ENCODE measurements at regions not wholly inside any gene's neighbourhood (a gene's known extent, or its start where the extent isn't known, plus 50 kb on each side); places are given as distances from the start of the nearest gene placed in this dataset.

GRCh38 chr15:85878828-85879225, 84.1 kb upstream of the KLHL25 start:
- no peak overlapping the region for H3K9ac ChIP-seq (ENCODE audit: low read depth in 2 of 2, low read length in 2 of 2)
- DNase-seq: no peak

GRCh38 chr15:85879334-85880163, 84.8 kb upstream of the KLHL25 start:
- no peaks in the 10 kb centered on the region for H3K36me3 ChIP-seq
- H3K9ac ChIP-seq (ENCODE audit: low read depth in 2 of 2, low read length in 2 of 2): no peak overlapping the region
- H3K9me3 ChIP-seq: no peaks in the 10 kb centered on the region
- H3K4me1 ChIP-seq: no peaks in the 10 kb centered on the region
- no peak for DNase-seq
- H3K27me3 ChIP-seq: no peaks in the 10 kb centered on the region
- no peak for TF ChIP-seq CTCF (IDR thresholded peaks at IDR 0.05)
- H3K4me3 ChIP-seq: no peak overlapping the region
- intact Hi-C loops (cut with DNase I): no loop called here
- H3K27ac ChIP-seq: no peak overlapping the region

More at GRCh38 chr15:85878828-85879225, 84.1 kb upstream of the KLHL25 start:
- H3K27ac ChIP-seq: no peak overlapping the region
- intact Hi-C loops (cut with DNase I): no loop called here
- no peak overlapping the region for H3K4me3 ChIP-seq
- H3K36me3 ChIP-seq: no peaks in the 10 kb centered on the region
- no peaks in the 10 kb centered on the region for H3K27me3 ChIP-seq
- H3K4me1 ChIP-seq: no peaks in the 10 kb centered on the region
- H3K9me3 ChIP-seq: no peaks in the 10 kb centered on the region
- TF ChIP-seq CTCF (IDR thresholded peaks at IDR 0.05): no peak

GRCh38 chr15:85880501-85881190, 85.9 kb upstream of the KLHL25 start:
- Histone ChIP-seq H3K9me3 (no peaks in the 10 kb centered on the region), H3K27ac (no peak overlapping the region), H3K9ac (ENCODE audit: low read depth in 2 of 2, low read length in 2 of 2) (no peak overlapping the region), H3K36me3 (no peaks in the 10 kb centered on the region), H3K27me3 (no peaks in the 10 kb centered on the region), H3K4me1 (no peaks in the 10 kb centered on the region), H3K4me3 (no peak overlapping the region)
- no peak for DNase-seq
- TF ChIP-seq CTCF (IDR thresholded peaks at IDR 0.05): no peak
- intact Hi-C loops (cut with DNase I): no loop called here

GRCh38 chr15:85886309-85886811, 91.6 kb upstream of the KLHL25 start:
- TF ChIP-seq CTCF (IDR thresholded peaks at IDR 0.05): no peak
- H3K4me3 ChIP-seq: no peak overlapping the region
- no peaks in the 10 kb centered on the region for H3K36me3 ChIP-seq
- DNase-seq: no peak
- intact Hi-C loops (cut with DNase I): no loop called here
- H3K9me3 ChIP-seq: no peaks in the 10 kb centered on the region
- H3K27me3 ChIP-seq: no peaks in the 10 kb centered on the region
- H3K27ac ChIP-seq: no peak overlapping the region
- H3K4me1 ChIP-seq: no peaks in the 10 kb centered on the region
- no peak overlapping the region for H3K9ac ChIP-seq (ENCODE audit: low read depth in 2 of 2, low read length in 2 of 2)

- no peaks in the 10 kb centered on the region for H3K9me3 ChIP-seq
- intact Hi-C loops (cut with DNase I): no loop called here
- no peaks in the 10 kb centered on the region for H3K4me1 ChIP-seq
- no peak overlapping the region for H3K9ac ChIP-seq (ENCODE audit: low read depth in 2 of 2, low read length in 2 of 2)
- no peaks in the 10 kb centered on the region for H3K27me3 ChIP-seq
- TF ChIP-seq CTCF (IDR thresholded peaks at IDR 0.05): no peak
- no peaks in the 10 kb centered on the region for H3K36me3 ChIP-seq
- H3K27ac ChIP-seq: no peak overlapping the region
- no peak for DNase-seq
- no peak overlapping the region for H3K4me3 ChIP-seq
Measured at GRCh38 chr15:85889956-85890619, 95.4 kb upstream of the KLHL25 start.

Data from colonic mucosa (tissue), 4 donors.